IMR-90 (cell line): ENCODE measurements at regions not wholly inside any gene's neighbourhood (a gene's known extent, or its start where the extent isn't known, plus 50 kb on each side); places are given as distances from the start of the nearest gene placed in this dataset.

Experiments
- ATAC-seq: fragments of 200-7000 bp; cut with Tn5 transposase; 2 replicates; pipeline ENCODE4 v1.9.1; 2020; ENCODE audit warnings: low read depth, mild to moderate bottlenecking, moderate library complexity
- BruUV-seq: library from RNA; stranded (reverse); fragments of 400-500 nt; replicated peaks from 2 replicates; lab custom pipeline; 2021; lab: Mats Ljungman, UMichigan
- CTCF ChIA-PET: fragments of 300-600 bp; formaldehyde crosslinking; extraction: SDS; loops from one replicate; lab custom pipeline; 2021; ENCODE audit warnings: antibody characterized with exemption; lab: Yijun Ruan, JAX
- POLR2A ChIA-PET: fragments of 300-600 bp; sonication (Branson Sonifier 250); formaldehyde crosslinking; loops from one replicate; lab custom pipeline; 2022; ENCODE audit warnings: antibody characterized with exemption; ENCODE audit not compliant: unreplicated experiment; lab: Charles Lee
- DNase-seq: peaks from one replicate; pipeline ENCODE4 v3.0.0; 2013
- H2AFZ ChIP-seq: replicated peaks from 2 replicates; pipeline ENCODE3; 2013; ENCODE audit warnings: low read length, mild to moderate bottlenecking; ENCODE audit not compliant: poor library complexity
- H2AK5ac ChIP-seq: 2 replicates; pipeline ENCODE4 v1.6.1; 2013; ENCODE audit warnings: low read depth, low read length, inconsistent platforms
- H2AK9ac ChIP-seq: replicated peaks from 2 replicates; pipeline ENCODE3; 2013; ENCODE audit warnings: mild to moderate bottlenecking, low read depth, low read length, moderate library complexity; ENCODE audit not compliant: poor library complexity
- H2BK120ac ChIP-seq: 2 replicates; pipeline ENCODE4 v1.6.1; 2013; ENCODE audit warnings: low read depth, low read length, inconsistent platforms
- H2BK15ac ChIP-seq: 3 replicates; pipeline ENCODE4 v1.6.1; 2013; ENCODE audit warnings: low read depth, low read length, inconsistent platforms
- H2BK20ac ChIP-seq: 2 replicates; pipeline ENCODE4 v1.6.1; 2013; ENCODE audit warnings: low read depth, mild to moderate bottlenecking, inconsistent platforms, low read length, moderate library complexity
- H2BK5ac ChIP-seq: 2 replicates; pipeline ENCODE4 v1.6.1; 2013; ENCODE audit warnings: mild to moderate bottlenecking, low read depth, low read length, inconsistent platforms; ENCODE audit not compliant: poor library complexity, severe bottlenecking
- H3K14ac ChIP-seq: replicated peaks from 2 replicates; pipeline ENCODE4 v1.6.1; 2013; ENCODE audit warnings: low read depth, low read length, inconsistent platforms
- H3K18ac ChIP-seq: 2 replicates; pipeline ENCODE4 v1.6.1; 2013; ENCODE audit warnings: low read depth, low read length, control low read depth
- H3K23ac ChIP-seq: 2 replicates; pipeline ENCODE4 v1.6.1; 2013; ENCODE audit warnings: low read depth, low read length, inconsistent platforms
- H3K27ac ChIP-seq: 2 replicates; pipeline ENCODE4 v1.5.1; 2013; ENCODE audit warnings: mild to moderate bottlenecking, control low read depth, low read length; ENCODE audit not compliant: insufficient read depth
- H3K27me3 ChIP-seq: 2 replicates; pipeline ENCODE4 v1.6.1; 2013; ENCODE audit warnings: low read length; ENCODE audit not compliant: control insufficient read depth, insufficient read depth
- H3K36me3 ChIP-seq: 2 replicates; pipeline ENCODE4 v1.6.1; 2013; ENCODE audit warnings: low read length, mixed read lengths; ENCODE audit not compliant: control insufficient read depth, insufficient read depth
- H3K4ac ChIP-seq: 2 replicates; pipeline ENCODE4 v1.6.1; 2013; ENCODE audit warnings: low read depth, low read length, inconsistent platforms
- H3K4me1 ChIP-seq: 2 replicates; pipeline ENCODE4 v1.6.1; 2013; ENCODE audit warnings: low read length, mixed read lengths; ENCODE audit not compliant: control insufficient read depth, insufficient read depth
- H3K4me2 ChIP-seq: 2 replicates; pipeline ENCODE4 v1.6.1; 2013; ENCODE audit warnings: low read depth, mild to moderate bottlenecking, control low read depth, low read length, moderate library complexity
- H3K4me3 ChIP-seq: 2 replicates; pipeline ENCODE4 v1.5.1; 2013; ENCODE audit warnings: low read depth, mild to moderate bottlenecking, control low read depth, low read length, moderate library complexity; ENCODE audit not compliant: insufficient read depth
- H3K56ac ChIP-seq: 2 replicates; pipeline ENCODE4 v1.6.1; 2013; ENCODE audit warnings: low read length, inconsistent platforms; ENCODE audit not compliant: insufficient read depth; ENCODE audit errors: extremely low read depth
- H3K79me1 ChIP-seq, 2 experiments: 2 replicates each; pipeline ENCODE4 v1.6.1; 2013; ENCODE audit warnings: low read length in 2 of 2, inconsistent platforms in 1 of 2, low read depth in 1 of 2
- H3K9ac ChIP-seq: 2 replicates; pipeline ENCODE4 v1.6.1; 2013; ENCODE audit warnings: low read depth, low read length, control low read depth
- H3K9me1 ChIP-seq: 2 replicates; pipeline ENCODE4 v1.6.1; 2013; ENCODE audit warnings: low read length, inconsistent platforms; ENCODE audit not compliant: insufficient read depth
- H3K9me3 ChIP-seq: 2 replicates; pipeline ENCODE4 v1.6.1; 2013; ENCODE audit warnings: low read length; ENCODE audit not compliant: control insufficient read depth, insufficient read depth
- H4K20me1 ChIP-seq: 2 replicates; pipeline ENCODE4 v1.6.1; 2013; ENCODE audit warnings: low read length, inconsistent platforms; ENCODE audit not compliant: insufficient read depth
- H4K5ac ChIP-seq: 2 replicates; pipeline ENCODE4 v1.6.1; 2013; ENCODE audit warnings: mild to moderate bottlenecking, low read depth, low read length, control low read depth
- H4K8ac ChIP-seq, 2 experiments: 2 replicates each; pipeline ENCODE4 v1.6.1; 2013; ENCODE audit warnings: low read depth in 2 of 2, low read length in 2 of 2, control low read depth in 1 of 2, inconsistent platforms in 1 of 2
- H4K91ac ChIP-seq: 2 replicates; pipeline ENCODE4 v1.6.1; 2013; ENCODE audit warnings: low read depth, low read length, inconsistent platforms; ENCODE audit not compliant: insufficient read depth
- BHLHE40 ChIP-seq: fragments of 150-350 bp; IDR thresholded peaks from 2 replicates; pipeline ENCODE4 v1.6.1; 2016; ENCODE audit warnings: mild to moderate bottlenecking, low read depth, low read length
- CEBPB ChIP-seq: IDR thresholded peaks from 2 replicates; pipeline ENCODE4 v1.6.1; 2012; ENCODE audit warnings: low read depth, low read length, improper control_type of control experiment
- CHD1 ChIP-seq: IDR thresholded peaks from 2 replicates; pipeline ENCODE4 v1.6.1; 2012; ENCODE audit warnings: low read depth, low read length, improper control_type of control experiment
- FOS ChIP-seq: fragments of 150-350 bp; IDR thresholded peaks from 2 replicates; pipeline ENCODE4 v1.6.1; 2016; ENCODE audit warnings: low read depth, low read length
- MAFK ChIP-seq: IDR thresholded peaks from 2 replicates; pipeline ENCODE4 v1.6.1; 2012; ENCODE audit warnings: low read depth, low read length, improper control_type of control experiment
- MAZ ChIP-seq: IDR thresholded peaks from 2 replicates; pipeline ENCODE4 v1.6.1; 2012; ENCODE audit warnings: low read depth, mild to moderate bottlenecking, low read length, improper control_type of control experiment, moderate library complexity, borderline replicate concordance
- MXI1 ChIP-seq: IDR thresholded peaks from 2 replicates; pipeline ENCODE4 v1.6.1; 2012; ENCODE audit warnings: low read depth, mild to moderate bottlenecking, low read length, moderate library complexity, borderline replicate concordance
- NFE2L2 ChIP-seq: fragments of 150-350 bp; IDR thresholded peaks from 2 replicates; pipeline ENCODE4 v1.6.1; 2016; ENCODE audit warnings: low read depth, mild to moderate bottlenecking, low read length
- POLR2A ChIP-seq: IDR thresholded peaks from 2 replicates; pipeline ENCODE4 v1.6.1; 2012; ENCODE audit warnings: mild to moderate bottlenecking, low read depth, low read length
- RAD21 ChIP-seq: IDR thresholded peaks from 2 replicates; pipeline ENCODE4 v1.6.1; 2012; ENCODE audit warnings: low read length, improper control_type of control experiment
- RFX5 ChIP-seq: IDR thresholded peaks from 2 replicates; pipeline ENCODE4 v1.8.0; 2012; ENCODE audit warnings: low read depth, mild to moderate bottlenecking, low read length, moderate library complexity
- SMC3 ChIP-seq: fragments of 150-350 bp; IDR thresholded peaks from 2 replicates; pipeline ENCODE4 v1.6.1; 2016; ENCODE audit warnings: low read depth, mild to moderate bottlenecking, antibody characterized with exemption, low read length, moderate library complexity
- WGBS, 2 experiments: methylation state at CpG; one replicate each; pipeline versions ENCODE4 v1.1.5 to v1.1.7; 2013; ENCODE audit warnings: missing lambda C conversion rate in 2 of 2; ENCODE audit not compliant: insufficient read length in 1 of 2; ENCODE audit errors: extremely low coverage in 2 of 2; 5-methylcytosine and 5-hydroxymethylcytosine counted together
- dilution Hi-C: fragments of 300-500 bp; cut with HindIII; formaldehyde crosslinking; loops from one replicate; pipeline ENCODE4 v1.14.3; 2018; ENCODE audit warnings: low sequenced_read_pairs; ENCODE audit not compliant: unreplicated experiment
- in situ Hi-C: fragments of 300-500 bp; cut with MboI; formaldehyde crosslinking; loops from 3 replicates; pipeline ENCODE4 v1.14.3; 2019; ENCODE audit warnings: low sequenced_read_pairs, inconsistent platforms, mixed read lengths
- intact Hi-C: fragments of 100-400 bp; cut with micrococcal nuclease; formaldehyde crosslinking; loops from 2 replicates; pipeline ENCODE4 v1.10.0; 2022
- TF ChIP-seq, protein P1 (sequence below): fragments of 150-350 bp; IDR thresholded peaks from 2 replicates; pipeline ENCODE4 v1.6.1; 2017; ENCODE audit warnings: mild to moderate bottlenecking, antibody characterized with exemption, low read length, low read depth
- TF ChIP-seq, protein P2 (sequence below): fragments of 150-350 bp; IDR thresholded peaks from 2 replicates; pipeline ENCODE4 v1.6.1; 2016; ENCODE audit warnings: low read depth, mild to moderate bottlenecking, low read length, moderate library complexity, borderline replicate concordance
- TF ChIP-seq, protein P3 (sequence below): conservative IDR thresholded peaks from 2 replicates; pipeline ENCODE4 v1.5.1; 2012; ENCODE audit warnings: mild to moderate bottlenecking, low read depth, low read length, improper control_type of control experiment

DNA sequence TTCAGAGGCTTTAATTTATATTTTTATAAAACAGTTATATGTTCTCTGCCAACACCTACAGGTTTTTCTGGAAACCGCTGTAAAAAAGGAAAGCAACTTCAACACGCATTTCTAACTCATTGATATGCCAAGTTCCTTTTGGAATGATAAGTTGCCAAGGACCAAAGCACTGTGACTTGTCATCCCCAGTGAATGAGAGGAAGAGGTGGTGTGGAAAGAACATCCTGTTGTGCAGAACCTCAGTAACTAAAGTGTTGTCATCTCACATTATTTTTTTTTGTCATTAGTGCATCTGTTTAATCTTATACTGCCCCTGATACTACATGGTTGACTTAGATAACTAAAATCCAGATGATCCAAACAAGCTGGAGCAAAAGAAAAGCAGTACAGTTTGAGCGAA, 96.0 kb upstream of the NEUROD1 start:
- BruUV-seq = no TSS peak
- Histone ChIP-seq H2AFZ (no peak overlapping the region), H3K36me3 (no peaks in the 10 kb centered on the region), H3K4me1 (peaks cover 12% of the 10 kb centered on the region; the same call in 1 of the 2 replicates), H2BK15ac (no peak overlapping the region), H3K56ac (no peak overlapping the region), H3K27me3 (no peaks in the 10 kb centered on the region), H4K91ac (no peak overlapping the region), H3K27ac (no peak overlapping the region), H3K9ac (no peak overlapping the region), H2AK9ac (no peak overlapping the region), H3K18ac (no peak overlapping the region), H3K23ac (no peak overlapping the region; the same call in 1 of the 2 replicates), H4K5ac (no peak overlapping the region; the same call in 1 of the 2 replicates), H4K8ac (no peak overlapping the region), H3K4me2 (no peak overlapping the region), H3K4ac (no peak overlapping the region), H3K79me1 (no peaks in the 10 kb centered on the region), H2BK5ac (no peak overlapping the region), H2BK120ac (no peak overlapping the region), H3K4me3 (no peak overlapping the region), H2BK20ac (peak overlapping the region; percentile 10; the same call in 1 of the 2 replicates), H4K20me1 (no peaks in the 10 kb centered on the region), H3K9me1 (no peaks in the 10 kb centered on the region), H3K14ac (no peak overlapping the region), H3K9me3 (no peaks in the 10 kb centered on the region), H2AK5ac (no peak overlapping the region)
- ATAC-seq (no peak), DNase-seq (no peak)
- ChIA-PET CTCF (no interaction called here), POLR2A (no interaction called here)
- intact Hi-C loops = no loop called here
- in situ Hi-C loops = no loop called here
- no CpG with 5 or more reads among the region's 3 CpGs for WGBS, 2 experiments
- dilution Hi-C loops = no loop called here
- TF ChIP-seq MAZ = no peak
- TF ChIP-seq, protein P1, sequence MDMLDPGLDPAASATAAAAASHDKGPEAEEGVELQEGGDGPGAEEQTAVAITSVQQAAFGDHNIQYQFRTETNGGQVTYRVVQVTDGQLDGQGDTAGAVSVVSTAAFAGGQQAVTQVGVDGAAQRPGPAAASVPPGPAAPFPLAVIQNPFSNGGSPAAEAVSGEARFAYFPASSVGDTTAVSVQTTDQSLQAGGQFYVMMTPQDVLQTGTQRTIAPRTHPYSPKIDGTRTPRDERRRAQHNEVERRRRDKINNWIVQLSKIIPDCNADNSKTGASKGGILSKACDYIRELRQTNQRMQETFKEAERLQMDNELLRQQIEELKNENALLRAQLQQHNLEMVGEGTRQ = no peak
- no peak for TF ChIP-seq NFE2L2
- no peak for TF ChIP-seq SMC3
- no peak for TF ChIP-seq CHD1
- TF ChIP-seq RFX5 = no peak
- TF ChIP-seq RAD21 = no peak
- no peak for TF ChIP-seq FOS
- TF ChIP-seq, protein P2, sequence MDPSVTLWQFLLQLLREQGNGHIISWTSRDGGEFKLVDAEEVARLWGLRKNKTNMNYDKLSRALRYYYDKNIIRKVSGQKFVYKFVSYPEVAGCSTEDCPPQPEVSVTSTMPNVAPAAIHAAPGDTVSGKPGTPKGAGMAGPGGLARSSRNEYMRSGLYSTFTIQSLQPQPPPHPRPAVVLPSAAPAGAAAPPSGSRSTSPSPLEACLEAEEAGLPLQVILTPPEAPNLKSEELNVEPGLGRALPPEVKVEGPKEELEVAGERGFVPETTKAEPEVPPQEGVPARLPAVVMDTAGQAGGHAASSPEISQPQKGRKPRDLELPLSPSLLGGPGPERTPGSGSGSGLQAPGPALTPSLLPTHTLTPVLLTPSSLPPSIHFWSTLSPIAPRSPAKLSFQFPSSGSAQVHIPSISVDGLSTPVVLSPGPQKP = no peak
- TF ChIP-seq CEBPB = no peak
- TF ChIP-seq MAFK = no peak
- TF ChIP-seq POLR2A = no peak
- TF ChIP-seq, protein P3, sequence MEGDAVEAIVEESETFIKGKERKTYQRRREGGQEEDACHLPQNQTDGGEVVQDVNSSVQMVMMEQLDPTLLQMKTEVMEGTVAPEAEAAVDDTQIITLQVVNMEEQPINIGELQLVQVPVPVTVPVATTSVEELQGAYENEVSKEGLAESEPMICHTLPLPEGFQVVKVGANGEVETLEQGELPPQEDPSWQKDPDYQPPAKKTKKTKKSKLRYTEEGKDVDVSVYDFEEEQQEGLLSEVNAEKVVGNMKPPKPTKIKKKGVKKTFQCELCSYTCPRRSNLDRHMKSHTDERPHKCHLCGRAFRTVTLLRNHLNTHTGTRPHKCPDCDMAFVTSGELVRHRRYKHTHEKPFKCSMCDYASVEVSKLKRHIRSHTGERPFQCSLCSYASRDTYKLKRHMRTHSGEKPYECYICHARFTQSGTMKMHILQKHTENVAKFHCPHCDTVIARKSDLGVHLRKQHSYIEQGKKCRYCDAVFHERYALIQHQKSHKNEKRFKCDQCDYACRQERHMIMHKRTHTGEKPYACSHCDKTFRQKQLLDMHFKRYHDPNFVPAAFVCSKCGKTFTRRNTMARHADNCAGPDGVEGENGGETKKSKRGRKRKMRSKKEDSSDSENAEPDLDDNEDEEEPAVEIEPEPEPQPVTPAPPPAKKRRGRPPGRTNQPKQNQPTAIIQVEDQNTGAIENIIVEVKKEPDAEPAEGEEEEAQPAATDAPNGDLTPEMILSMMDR = no peak
- TF ChIP-seq BHLHE40 = no peak
- no peak for TF ChIP-seq MXI1
